HUES64 (cell line): ENCODE measurements at regions not wholly inside any gene's neighbourhood (a gene's known extent, or its start where the extent isn't known, plus 50 kb on each side); places are given as distances from the start of the nearest gene placed in this dataset.

Experiments used
- H3K27ac ChIP-seq: 2 replicates; pipeline ENCODE4 v1.7.0; 2013; ENCODE audit warnings: low read depth, low read length, inconsistent platforms
- H3K27me3 ChIP-seq: 2 replicates; pipeline ENCODE4 v1.6.1; 2013; ENCODE audit warnings: mild to moderate bottlenecking, low read length; ENCODE audit not compliant: insufficient read depth
- H3K36me3 ChIP-seq: 2 replicates; pipeline ENCODE4 v1.6.1; 2013; ENCODE audit warnings: mild to moderate bottlenecking, low read length; ENCODE audit not compliant: insufficient read depth
- H3K4me1 ChIP-seq: 2 replicates; pipeline ENCODE4 v1.6.1; 2013; ENCODE audit warnings: mild to moderate bottlenecking, low read length, moderate library complexity; ENCODE audit not compliant: insufficient read depth
- H3K4me3 ChIP-seq: 2 replicates; pipeline ENCODE4 v1.5.1; 2013; ENCODE audit warnings: mild to moderate bottlenecking, low read length, moderate library complexity
- H3K9ac ChIP-seq: 2 replicates; pipeline ENCODE4 v1.6.1; 2013; ENCODE audit warnings: mild to moderate bottlenecking, low read depth, low read length
- H3K9me3 ChIP-seq: 2 replicates; pipeline ENCODE4 v1.6.1; 2013; ENCODE audit warnings: low read depth, low read length; ENCODE audit not compliant: insufficient read depth
- WGBS: fragments of 150-250, 120-280 bp; methylation state at CpG from one replicate; pipeline ENCODE4 v1.1.7; 2013; ENCODE audit warnings: missing lambda C conversion rate; 5-methylcytosine and 5-hydroxymethylcytosine counted together

- Histone ChIP-seq H3K9me3 (no peaks in the 10 kb centered on the region), H3K4me3 (no peak overlapping the region), H3K36me3 (no peaks in the 10 kb centered on the region), H3K4me1 (no peaks in the 10 kb centered on the region), H3K27ac (no peak overlapping the region), H3K27me3 (no peaks in the 10 kb centered on the region), H3K9ac (no peak overlapping the region)
- WGBS, result 87% methylated on average over 3 of the region's 3 CpGs
These were observed 247.4 kb downstream of the PTEN start for GRCh38 chr10:88110822-88111221.

GRCh38 chr10:88111294-88111693, 247.9 kb downstream of the PTEN start:
- Histone ChIP-seq H3K4me1 (peaks cover 1% of the 10 kb centered on the region; the same call in 1 of the 2 replicates), H3K9ac (no peak overlapping the region), H3K27ac (no peak overlapping the region), H3K27me3 (no peaks in the 10 kb centered on the region), H3K9me3 (no peaks in the 10 kb centered on the region), H3K36me3 (no peaks in the 10 kb centered on the region), H3K4me3 (no peak overlapping the region)
- 95% methylated on average over 1 of the region's 2 CpGs for WGBS

GRCh38 chr10:88113232-88113631, 249.8 kb downstream of the PTEN start:
- Histone ChIP-seq H3K36me3 (no peaks in the 10 kb centered on the region), H3K9ac (no peak overlapping the region), H3K9me3 (no peaks in the 10 kb centered on the region), H3K27ac (no peak overlapping the region), H3K4me3 (no peak overlapping the region), H3K27me3 (no peaks in the 10 kb centered on the region), H3K4me1 (peaks cover 8% of the 10 kb centered on the region; the same call in 1 of the 2 replicates)
- WGBS, result 95% methylated on average over 1 of the region's 1 CpG

DNA sequence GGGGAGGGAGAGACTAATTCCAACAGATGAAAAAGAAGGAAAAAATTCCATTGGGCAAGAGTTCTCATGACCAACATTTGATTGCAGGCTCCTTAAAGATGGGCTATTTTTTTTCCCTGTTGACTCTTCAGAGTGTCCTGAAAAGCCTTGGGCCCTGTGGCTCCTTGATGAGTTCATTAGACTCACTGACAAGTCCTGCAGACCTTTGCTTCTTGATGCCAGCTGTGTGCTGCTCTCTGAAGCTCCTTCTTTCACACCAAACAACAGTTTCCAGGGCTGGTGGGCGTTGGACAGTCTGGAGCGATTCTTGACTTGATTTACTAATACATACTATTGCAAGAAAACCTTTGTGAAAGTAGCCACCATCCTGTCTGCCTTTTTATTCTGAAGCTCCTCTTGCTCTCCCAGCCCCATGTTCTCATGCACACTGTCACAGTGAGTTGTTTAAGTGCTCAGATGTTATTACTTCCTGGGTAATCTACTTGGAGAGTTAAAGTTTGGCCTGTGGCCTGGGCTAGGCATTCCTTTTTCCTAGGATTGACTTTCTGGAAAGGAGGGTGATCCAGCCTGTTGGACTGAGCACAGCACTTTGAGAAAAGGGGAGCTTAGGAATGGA, 250.3 kb downstream of the PTEN start:
- Histone ChIP-seq H3K27me3 (no peaks in the 10 kb centered on the region), H3K9ac (no peak overlapping the region), H3K27ac (no peak overlapping the region), H3K4me3 (no peak overlapping the region), H3K36me3 (no peaks in the 10 kb centered on the region), H3K9me3 (no peaks in the 10 kb centered on the region), H3K4me1 (peaks cover 8% of the 10 kb centered on the region; the same call in 1 of the 2 replicates)
- 92% methylated on average over 2 of the region's 2 CpGs for WGBS

GRCh38 chr10:88114368-88114767, 250.9 kb downstream of the PTEN start:
- WGBS, result 72% methylated on average over 7 of the region's 7 CpGs
- Histone ChIP-seq H3K27ac (no peak overlapping the region), H3K9ac (no peak overlapping the region), H3K36me3 (no peaks in the 10 kb centered on the region), H3K4me1 (peaks cover 8% of the 10 kb centered on the region; the same call in 1 of the 2 replicates), H3K9me3 (no peaks in the 10 kb centered on the region), H3K4me3 (no peak overlapping the region), H3K27me3 (no peaks in the 10 kb centered on the region)

- no peak overlapping the region for H3K9ac ChIP-seq
- H3K4me3 ChIP-seq, result no peak overlapping the region
- H3K27me3 ChIP-seq, result no peaks in the 10 kb centered on the region
- WGBS, result 91% methylated on average over 3 of the region's 3 CpGs
- no peak overlapping the region for H3K27ac ChIP-seq
- no peaks in the 10 kb centered on the region for H3K9me3 ChIP-seq
- H3K36me3 ChIP-seq, result no peaks in the 10 kb centered on the region
- H3K4me1 ChIP-seq, result peaks cover 8% of the 10 kb centered on the region; the same call in 1 of the 2 replicates
These were observed 252.0 kb downstream of the PTEN start for GRCh38 chr10:88115407-88115806.

DNA sequence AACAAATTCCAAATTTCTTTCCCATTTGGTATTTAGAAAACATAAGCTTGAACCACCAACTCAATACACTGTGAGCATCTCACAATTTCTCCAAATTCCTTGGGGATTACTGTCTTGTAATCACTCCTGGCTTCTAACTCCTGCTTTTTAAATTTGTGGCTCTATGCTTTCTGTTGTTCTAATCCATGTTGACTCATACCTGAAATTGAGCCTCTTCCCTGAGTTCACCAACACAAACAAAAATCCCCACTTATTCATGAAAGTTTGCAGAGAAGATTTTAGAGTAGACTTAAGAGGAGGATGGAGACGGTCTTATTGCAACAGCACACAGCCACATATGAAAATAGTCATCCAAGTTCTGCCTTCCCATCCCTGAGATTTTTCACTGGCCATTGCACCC, 252.5 kb downstream of the PTEN start:
- 90% methylated on average over 1 of the region's 1 CpG for WGBS
- Histone ChIP-seq H3K36me3 (no peaks in the 10 kb centered on the region), H3K9me3 (no peaks in the 10 kb centered on the region), H3K27ac (no peak overlapping the region), H3K4me3 (no peak overlapping the region), H3K4me1 (peaks cover 8% of the 10 kb centered on the region; the same call in 1 of the 2 replicates), H3K27me3 (no peaks in the 10 kb centered on the region), H3K9ac (no peak overlapping the region)

- H3K9me3 ChIP-seq, result no peaks in the 10 kb centered on the region
- H3K4me3 ChIP-seq, result no peak overlapping the region
- no peaks in the 10 kb centered on the region for H3K36me3 ChIP-seq
- H3K27ac ChIP-seq, result no peak overlapping the region
- WGBS, result 90% methylated on average over 2 of the region's 2 CpGs
- H3K4me1 ChIP-seq, result peaks cover 8% of the 10 kb centered on the region; the same call in 1 of the 2 replicates
- no peak overlapping the region for H3K9ac ChIP-seq
- H3K27me3 ChIP-seq, result no peaks in the 10 kb centered on the region
These were observed 253.1 kb downstream of the PTEN start for GRCh38 chr10:88116481-88116880.

DNA sequence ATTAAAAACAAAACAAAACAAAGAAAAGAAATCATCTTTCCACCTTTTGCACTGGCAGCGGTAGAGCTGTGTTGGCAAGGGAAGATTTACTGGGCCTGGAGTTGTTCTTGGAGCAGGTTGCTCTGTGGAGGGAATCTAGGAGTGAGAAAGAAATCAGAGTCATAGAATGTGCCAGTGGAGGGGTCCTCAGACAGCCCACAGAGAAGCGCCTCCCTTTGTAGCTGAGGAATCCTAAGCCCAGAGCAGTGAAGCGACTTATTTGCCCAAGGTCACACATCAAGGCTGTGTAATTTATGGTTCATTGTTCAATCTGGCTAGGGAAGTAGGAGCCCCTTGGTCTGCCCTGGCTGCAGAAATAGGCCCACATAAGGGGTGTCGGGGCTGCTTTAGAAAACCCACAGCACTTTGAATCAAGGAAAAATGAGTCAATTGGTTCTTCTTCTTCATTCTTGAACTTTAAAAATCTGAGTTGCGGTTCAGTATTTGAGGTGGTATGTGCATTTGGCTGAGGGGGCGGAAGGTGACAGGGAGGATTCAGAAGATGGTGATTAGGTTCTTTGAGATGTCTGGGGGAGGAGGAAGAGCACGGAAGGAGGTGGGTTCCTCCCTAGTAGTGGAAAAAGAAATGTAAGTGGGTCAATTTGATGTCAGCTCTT, 253.7 kb downstream of the PTEN start:
- Histone ChIP-seq H3K27ac (no peak overlapping the region), H3K4me1 (peaks cover 8% of the 10 kb centered on the region; the same call in 1 of the 2 replicates)
- 89% methylated on average over 7 of the region's 7 CpGs for WGBS

GRCh38 chr10:88117869-88118632, 254.6 kb downstream of the PTEN start:
- Histone ChIP-seq H3K4me3 (no peak overlapping the region), H3K36me3 (no peaks in the 10 kb centered on the region), H3K9me3 (no peaks in the 10 kb centered on the region), H3K27me3 (no peaks in the 10 kb centered on the region), H3K9ac (no peak overlapping the region), H3K4me1 (peaks cover 8% of the 10 kb centered on the region; the same call in 1 of the 2 replicates), H3K27ac (no peak overlapping the region)
- 89% methylated on average over 4 of the region's 4 CpGs for WGBS

More for the DNA sequence above, 253.7 kb downstream of the PTEN start:
- Histone ChIP-seq H3K27me3 (no peaks in the 10 kb centered on the region), H3K4me3 (no peak overlapping the region), H3K9ac (no peak overlapping the region), H3K36me3 (no peaks in the 10 kb centered on the region), H3K9me3 (no peaks in the 10 kb centered on the region)

- Histone ChIP-seq H3K4me3 (no peak overlapping the region), H3K36me3 (no peaks in the 10 kb centered on the region), H3K9me3 (no peaks in the 10 kb centered on the region), H3K9ac (no peak overlapping the region), H3K4me1 (peaks cover 8% of the 10 kb centered on the region; the same call in 1 of the 2 replicates), H3K27ac (no peak overlapping the region), H3K27me3 (no peaks in the 10 kb centered on the region)
- 92% methylated on average over 4 of the region's 4 CpGs for WGBS
These were observed 255.3 kb downstream of the PTEN start for GRCh38 chr10:88118729-88119128.
